HG02885 (cell line): ENCODE measurements at regions not wholly inside any gene's neighbourhood (a gene's known extent, or its start where the extent isn't known, plus 50 kb on each side); places are given as distances from the start of the nearest gene placed in this dataset.

Experiments
- ATAC-seq: cut with Tn5 transposase; IDR thresholded peaks from one replicate; pipeline ENCODE4 v1.9.1; 2021; ENCODE audit warnings: mild to moderate bottlenecking; ENCODE audit not compliant: unreplicated experiment, poor library complexity

GRCh38 chr11:76277298-76278175 is 71.2 kb upstream of the WNT11 start:
- no peak for ATAC-seq

DNA sequence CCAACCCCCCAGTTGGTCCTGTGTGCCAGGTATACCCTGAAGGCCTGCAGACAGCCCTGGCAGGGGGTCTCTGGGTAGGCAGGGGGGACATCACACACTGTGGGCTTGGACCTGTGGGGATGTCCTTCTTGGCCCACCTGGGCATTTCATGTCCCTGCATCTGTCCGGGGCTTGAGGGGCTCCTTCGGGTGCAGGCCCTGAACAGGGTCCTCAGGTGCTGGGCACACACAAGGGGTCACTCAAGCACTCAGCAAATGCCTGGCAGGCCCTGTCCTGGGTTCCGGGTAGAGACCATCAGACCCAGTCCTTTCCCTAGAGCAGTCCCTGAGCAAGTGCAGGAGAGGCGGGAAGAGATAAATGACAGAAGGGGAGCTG is 70.5 kb upstream of the WNT11 start:
- ATAC-seq = no peak

GRCh38 chr11:76276046-76276780 is 69.9 kb upstream of the WNT11 start:
- no peak for ATAC-seq

DNA sequence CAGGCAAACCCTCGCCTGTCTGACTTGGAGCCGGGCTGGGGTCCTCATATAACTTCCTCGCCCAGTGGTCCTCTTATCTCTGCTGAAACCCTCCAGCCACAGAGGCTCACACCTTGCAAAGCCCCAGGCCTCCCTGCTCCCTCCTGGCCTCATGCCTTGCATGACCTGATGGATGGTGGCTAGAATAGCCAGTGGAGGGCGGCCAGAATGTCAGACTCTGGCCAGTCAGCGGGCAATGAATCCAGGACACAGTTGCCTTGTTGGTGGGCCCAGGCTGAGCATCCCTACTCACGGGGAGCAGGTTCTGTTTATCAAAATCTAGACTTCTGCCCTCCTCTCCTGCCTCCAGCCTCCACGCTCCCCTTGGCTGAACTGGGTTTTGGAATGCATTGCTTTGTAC is 69.1 kb upstream of the WNT11 start:
- ATAC-seq = no peak

DNA sequence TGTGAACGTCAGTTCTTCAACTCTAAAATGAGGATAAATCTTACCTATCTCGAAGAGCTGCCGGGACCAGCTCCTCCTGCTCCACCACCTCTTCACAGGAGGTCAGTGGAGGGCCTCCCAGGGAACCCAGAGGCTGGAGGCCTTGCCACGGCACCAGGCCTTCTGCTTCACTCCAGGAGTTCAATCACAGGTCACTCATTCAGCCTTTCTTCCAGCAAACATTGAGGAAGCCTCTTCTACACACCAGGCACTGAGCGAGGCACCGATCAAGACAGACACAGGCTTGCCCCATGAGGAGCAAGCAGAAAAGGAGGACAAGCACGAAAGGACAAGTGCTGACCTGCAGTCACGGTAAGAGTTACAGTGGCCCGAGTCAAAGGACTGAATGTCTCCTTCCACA is 64.8 kb upstream of the WNT11 start:
- ATAC-seq = no peak

GRCh38 chr11:76270389-76270788 is 64.1 kb upstream of the WNT11 start:
- ATAC-seq = no peak

DNA sequence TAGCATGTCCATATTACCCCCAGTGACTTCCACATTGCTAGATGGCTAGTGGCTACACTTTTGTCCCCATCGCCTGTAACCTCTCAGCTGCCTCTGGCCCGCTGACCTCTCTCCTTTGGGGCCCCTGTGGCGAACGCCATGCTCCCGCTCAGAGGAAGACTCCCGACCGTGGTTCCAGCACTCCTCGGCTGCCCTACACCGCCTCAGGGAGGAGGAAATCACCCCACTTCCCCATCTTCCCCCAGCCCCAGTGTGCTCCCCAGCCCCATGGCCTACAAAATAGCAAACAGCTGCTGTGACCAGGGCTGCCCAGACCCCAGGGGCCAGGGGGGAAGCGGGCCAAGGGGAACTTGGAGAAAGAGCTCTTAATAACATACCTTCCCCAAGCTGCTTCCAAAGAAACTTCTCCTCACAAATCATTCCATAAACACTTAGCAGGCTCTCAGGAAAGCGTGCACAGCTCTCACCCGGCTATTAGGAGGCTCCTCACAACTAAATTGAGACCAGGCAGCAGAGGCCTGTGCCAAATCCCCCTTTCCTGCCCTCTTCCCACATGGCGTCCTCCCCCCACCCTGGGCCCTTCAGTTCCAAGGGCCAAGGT is 63.5 kb upstream of the WNT11 start:
- ATAC-seq = no peak

DNA sequence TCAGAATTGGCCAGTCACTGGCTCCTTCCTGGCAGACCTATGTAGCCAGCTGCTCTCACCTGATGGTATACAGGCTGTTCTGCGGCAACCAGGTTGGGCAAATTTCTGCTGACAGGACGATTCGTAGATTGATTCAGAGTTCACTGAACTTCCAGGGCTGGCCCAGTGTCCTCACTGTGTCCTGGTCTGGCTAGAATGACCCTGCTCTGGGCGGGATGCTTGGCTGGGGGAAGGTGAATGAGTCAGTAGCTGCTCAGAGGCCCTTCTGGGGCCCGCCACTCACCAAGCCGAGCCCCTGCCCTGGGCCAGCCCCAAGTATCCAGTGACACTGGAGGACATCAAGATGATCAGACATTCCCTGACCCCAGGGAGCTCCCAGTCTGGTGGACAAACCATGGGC is 62.9 kb upstream of the WNT11 start:
- no peak for ATAC-seq

DNA sequence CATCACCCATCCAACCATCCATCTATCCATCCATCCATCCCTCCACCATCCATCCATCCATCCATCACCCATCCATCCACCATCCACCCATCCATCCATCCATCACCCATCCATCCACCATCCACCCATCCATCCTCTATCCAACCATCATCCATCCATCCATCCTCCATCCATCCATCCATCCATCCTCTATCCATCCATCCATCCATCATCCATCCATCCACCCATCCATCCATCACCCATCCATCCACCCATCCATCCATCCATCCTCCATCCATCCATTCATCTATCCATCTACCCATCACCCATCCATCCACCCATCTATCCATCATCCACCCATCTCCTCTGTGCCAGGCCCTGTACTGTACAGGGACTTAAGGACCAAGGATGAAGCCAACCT is 62.2 kb upstream of the WNT11 start:
- no peak for ATAC-seq

DNA sequence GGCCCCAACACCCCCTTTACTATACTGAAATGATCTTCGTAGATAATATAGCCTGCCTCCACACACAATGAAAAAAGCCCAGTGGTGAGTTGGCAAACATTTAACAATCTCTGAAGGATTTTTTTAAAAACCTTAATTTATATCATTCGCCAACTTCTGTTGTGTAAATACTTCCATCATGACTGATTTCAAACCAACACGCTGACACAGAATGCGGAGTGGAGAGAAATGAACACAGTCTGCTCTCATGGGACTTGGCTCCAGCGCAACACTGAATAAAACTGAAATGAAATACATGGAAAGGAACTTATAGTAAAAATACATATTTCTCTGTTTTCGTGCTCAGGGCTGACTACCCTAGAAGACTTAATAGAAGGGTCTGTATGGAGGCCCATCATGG is 61.3 kb upstream of the WNT11 start:
- ATAC-seq = no peak

DNA sequence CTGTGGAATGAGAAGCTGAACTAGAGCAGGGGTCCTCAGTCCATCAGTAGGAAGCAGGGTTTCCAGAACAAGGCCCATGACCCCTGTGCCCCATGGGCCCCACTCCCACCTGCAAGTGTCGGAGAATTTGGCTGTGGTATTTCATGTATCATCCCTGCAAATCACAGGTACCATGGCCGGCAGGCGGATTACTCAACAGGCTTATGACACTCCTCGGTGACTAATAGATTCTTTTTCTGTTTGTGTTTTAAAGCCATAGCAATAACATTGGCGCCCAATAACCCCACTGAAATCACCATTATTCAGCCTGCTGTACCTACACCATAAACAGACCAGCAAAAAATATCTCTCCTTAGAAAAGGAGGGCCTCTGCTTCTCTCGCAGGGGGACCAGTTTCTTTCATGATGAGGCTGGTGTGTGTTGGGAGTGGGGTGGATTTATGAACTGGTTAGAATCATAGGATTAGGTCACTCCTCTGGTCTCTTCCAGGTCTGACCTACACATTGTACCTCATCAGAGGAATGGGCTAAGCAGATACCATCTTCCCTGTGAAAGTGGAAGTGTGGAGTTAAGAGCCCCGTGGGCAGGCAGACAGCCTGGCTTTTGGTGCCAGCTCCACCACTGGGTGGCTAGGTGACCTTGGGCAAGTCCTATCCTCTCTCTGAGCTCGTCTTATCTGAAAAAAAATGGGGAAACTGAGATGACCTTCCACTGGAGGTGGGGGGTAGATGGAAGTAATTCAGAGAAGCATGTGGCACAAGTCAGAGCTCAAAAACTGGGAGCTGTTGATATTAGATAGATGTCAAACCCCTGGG is 60.2 kb upstream of the WNT11 start:
- no peak for ATAC-seq

GRCh38 chr11:76265771-76266241 is 59.5 kb upstream of the WNT11 start:
- ATAC-seq = no peak

DNA sequence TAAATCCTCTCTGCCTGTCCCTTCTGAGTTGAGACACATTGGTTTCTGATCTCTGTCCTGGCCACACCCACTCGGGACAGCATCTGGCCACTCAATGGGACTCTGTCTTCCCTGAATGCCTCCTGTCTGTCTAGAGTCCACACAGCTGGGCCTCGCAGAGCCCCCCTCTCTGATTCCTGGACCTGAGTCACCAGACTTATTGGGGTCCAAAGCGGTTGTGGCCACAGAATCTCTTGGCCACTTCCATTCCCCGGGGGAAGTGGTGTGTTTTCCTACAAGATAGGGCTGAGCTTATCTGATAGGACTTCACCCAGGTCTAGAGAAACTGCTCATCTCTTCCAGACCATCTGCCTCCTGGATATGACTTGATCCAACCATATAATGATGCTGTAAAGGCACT is 57.4 kb upstream of the WNT11 start:
- no peak for ATAC-seq

- no peak for ATAC-seq
These were observed 56.9 kb upstream of the WNT11 start for GRCh38 chr11:76263166-76263565.

DNA sequence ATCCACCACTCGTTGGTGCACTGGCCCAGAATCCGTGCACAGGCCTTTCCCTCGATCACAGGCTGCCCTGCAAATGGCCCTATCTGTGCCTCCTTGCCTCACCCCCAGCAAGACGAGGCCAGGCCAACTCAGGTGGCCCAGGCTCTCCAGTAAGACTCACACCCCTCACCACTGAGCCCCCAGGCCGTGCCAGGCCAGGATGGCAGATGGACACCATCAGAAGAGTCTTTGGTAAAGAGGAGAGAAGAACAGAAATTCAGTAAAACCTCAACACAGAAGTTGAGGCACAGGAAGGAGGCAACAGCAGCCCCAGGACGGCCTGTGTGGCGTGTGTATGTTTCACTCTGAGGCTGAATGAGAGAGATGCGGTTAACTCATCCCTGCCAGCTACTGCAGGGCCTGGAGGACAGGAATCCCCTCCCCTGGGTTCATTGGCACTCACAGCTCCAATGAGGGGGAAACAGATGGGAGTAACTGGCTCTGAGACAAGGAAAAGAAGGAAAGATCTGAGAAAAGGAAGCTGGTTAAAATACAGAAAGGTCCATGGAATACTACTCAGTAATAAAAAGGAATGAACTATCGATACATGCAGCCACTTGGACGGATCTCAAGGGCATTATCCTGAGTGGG is 54.1 kb upstream of the WNT11 start:
- ATAC-seq = no peak

DNA sequence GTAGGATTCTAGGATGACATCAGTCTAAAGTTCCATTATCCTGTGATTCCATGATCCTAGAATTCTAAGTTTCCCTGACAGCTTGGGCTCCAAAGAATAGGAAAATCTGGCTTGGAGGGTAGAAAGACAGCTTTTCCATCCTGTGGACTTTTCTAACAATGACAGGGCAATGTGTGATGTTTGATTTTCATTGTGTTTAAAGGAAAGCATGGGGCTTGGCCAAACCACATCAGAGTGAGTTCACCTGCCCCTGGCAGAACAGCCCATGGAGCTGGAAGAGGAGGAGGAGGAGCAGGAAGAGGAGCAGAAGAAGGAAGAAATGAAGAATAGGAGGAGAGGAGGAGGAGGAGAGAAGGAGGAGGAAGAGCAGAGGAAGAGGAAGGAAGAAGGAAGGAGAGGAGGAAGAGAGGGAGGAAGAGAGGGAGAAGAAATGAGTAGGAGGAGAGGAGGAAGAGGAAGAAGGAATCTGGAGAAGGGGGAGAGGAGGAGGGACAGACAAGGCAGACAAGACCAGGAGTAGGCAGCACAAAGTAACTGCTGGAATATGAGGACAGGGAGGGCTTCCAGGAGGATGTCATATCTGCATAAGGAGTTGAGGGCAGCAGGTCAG is 53.1 kb upstream of the WNT11 start:
- ATAC-seq = no peak

- no peak for ATAC-seq
These were observed 50.9 kb upstream of the WNT11 start for GRCh38 chr11:76257074-76257719.

- ATAC-seq = no peak
These were observed 50.1 kb upstream of the WNT11 start for GRCh38 chr11:76256448-76256847.
